Prostate gland (tissue), 2 donors: ENCODE measurements at regions not wholly inside any gene's neighbourhood (a gene's known extent, or its start where the extent isn't known, plus 50 kb on each side); places are given as distances from the start of the nearest gene placed in this dataset.

Source experiments
- CTCF ChIP-seq, 4 experiments: fragments of 200-600 bp in 2 of 4; fragments of 450-650 bp in 2 of 4; sonication (generic) in 2 of 4; IDR thresholded peaks; 1 replicate in 3 of 4; 2 replicates in 1 of 4; pipeline ENCODE4 v1.5.1; 2016 to 2019; ENCODE audit warnings: antibody characterized with exemption in 4 of 4, mild to moderate bottlenecking in 2 of 4, moderate library complexity in 2 of 4
- POLR2A ChIP-seq: fragments of 450-650 bp; IDR thresholded peaks from one replicate; pipeline ENCODE4 v1.6.1; 2016; ENCODE audit warnings: antibody characterized with exemption, mild to moderate bottlenecking

DNA sequence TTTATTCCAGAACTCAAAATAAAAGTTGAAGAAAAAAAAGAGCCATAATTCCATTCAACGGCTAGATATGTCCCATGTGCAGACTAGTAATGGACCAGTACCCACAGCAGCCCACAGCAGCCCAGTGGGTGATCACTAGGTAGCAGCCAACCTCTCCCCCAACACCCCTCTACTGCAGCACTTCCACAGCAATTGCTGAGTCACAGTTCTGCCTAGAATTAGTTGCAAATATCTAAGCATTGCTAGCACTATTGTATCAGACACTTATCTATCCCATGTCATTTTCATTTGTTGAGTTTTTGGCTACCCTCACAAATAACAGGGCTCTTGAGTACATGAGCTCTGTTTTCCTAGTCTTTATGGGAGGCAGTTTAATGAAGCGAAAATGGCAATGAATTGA, 258.7 kb downstream of the RAP2A start:
- TF ChIP-seq POLR2A: no peak
- TF ChIP-seq CTCF (IDR thresholded peaks at IDR 0.05): no peak
